Activated CD8-positive, alpha-beta memory T cell treated with anti-CD3 and anti-CD28 coated beads, Interleukin-2, amount 50 U/mL, for 24 hours (primary cell): ENCODE measurements at regions not wholly inside any gene's neighbourhood (a gene's known extent, or its start where the extent isn't known, plus 50 kb on each side); places are given as distances from the start of the nearest gene placed in this dataset.

Source experiments
- DNase-seq: peaks from one replicate; pipeline ENCODE4 v3.0.0-alpha.2; 2020; ENCODE audit errors: extremely low read depth

DNA sequence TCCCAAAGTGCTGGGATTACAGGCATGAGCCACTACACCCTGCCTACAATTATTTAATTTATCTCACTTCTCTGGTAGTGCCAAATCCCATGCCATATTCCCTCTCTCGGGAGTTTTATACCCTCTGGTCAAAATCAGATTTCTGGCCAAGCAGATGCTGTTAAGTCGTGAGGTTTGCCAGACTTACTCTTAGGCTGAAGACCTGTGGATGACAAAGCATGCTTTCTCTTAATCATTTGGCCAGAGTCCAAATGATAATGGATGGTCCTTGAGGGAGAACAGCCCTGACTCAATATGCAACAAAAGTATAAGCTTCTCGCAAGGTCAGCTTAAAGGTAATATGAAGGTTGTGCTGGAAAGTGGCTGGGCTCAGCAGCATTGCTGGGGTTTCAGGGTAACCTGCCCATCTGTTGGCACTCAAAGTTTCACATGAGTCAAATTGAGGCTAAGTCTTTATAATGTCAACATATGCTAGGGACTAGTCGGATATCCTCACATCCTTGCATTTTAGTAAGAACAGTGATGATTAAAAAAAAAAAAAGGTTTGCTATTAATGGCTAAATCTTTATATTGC is 280.1 kb downstream of the KIF4B start:
- no peak for DNase-seq

DNA sequence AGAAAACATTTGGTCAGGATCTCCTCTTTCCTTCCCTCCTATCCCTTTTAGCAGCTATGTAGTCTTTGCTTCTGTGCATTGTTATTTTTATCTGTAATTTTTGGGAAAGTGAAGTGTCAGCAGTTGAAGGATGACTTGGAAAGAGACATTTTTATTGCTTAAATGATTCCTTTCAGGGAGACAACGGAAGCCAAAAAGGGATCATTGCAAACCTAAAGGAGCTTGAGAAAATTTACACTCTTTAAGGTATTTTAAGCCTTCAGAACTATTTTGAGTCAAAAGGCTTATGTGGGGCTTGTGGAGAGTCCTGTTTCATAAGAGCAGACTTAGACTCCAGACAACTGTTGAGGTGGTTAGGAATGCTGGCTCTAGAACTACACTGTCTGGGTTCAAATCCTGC is 281.6 kb downstream of the KIF4B start:
- DNase-seq: no peak

DNA sequence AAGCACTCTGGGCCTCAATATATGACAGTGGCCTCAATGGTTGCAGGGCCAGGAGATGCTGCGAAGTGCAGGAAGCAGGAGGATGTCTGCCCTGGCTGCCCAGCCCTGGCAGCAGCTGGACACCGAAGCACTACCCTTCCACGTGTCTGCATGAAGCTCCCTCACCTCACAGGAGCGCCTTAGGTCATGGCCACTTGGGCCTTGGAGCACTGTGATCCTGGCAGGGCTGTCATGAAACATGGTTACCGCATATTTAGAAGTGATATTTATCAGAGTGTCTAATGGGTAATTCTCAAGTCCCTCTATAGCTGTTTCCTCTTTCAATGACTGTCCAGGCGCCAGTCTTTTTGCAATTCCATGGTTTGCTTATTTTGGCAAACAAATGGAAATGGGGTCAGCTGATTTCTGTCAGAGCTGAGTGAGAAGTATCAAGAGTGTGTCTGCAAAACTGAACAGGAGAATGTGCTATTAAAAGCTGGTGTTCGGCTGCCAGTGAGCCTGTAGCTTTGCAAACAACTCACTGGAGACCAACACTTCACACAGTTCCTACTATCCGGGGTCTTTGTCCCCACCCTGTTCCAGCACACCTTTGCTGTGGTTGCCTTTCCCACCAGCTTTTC is 285.9 kb downstream of the KIF4B start:
- DNase-seq: no peak

DNA sequence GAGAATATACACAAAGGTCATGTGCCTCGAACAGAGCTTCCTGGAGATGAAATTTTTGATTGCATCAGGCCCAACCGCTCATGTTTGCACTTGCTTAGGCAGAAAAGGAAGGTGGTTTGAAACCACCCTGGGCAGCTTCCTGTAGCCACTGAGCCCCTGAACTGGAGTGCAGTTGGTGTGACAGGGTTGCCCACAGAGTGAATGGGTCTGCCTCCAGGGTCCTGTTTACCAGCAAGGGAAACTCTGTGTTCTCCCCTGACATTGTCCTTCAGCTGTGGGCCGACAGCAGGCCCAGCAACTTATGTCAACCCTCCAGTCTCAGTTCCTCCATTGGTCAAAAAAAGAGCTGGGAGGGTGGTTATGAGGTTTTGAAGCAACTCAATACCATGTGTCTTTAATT is 289.6 kb downstream of the KIF4B start:
- DNase-seq: no peak

DNA sequence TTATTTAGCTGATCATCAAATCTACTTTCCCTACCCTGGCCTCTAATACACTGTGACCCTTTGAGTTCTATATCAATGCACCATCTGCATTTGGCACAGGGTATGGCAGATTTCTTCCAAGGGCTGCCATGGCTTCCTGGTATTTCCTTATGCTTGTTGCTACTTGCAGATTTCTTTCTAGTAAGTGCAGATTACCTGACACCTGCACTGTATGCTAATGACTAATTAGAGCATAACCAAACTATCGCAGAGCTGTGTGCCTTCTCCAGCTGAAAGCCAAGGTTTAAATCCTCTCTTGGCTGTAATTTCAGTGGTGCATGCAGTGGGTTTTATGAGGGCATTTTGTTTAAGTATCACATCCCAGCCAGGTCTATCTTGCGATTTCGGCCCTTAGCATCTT is 293.7 kb downstream of the KIF4B start:
- DNase-seq: no peak

DNA sequence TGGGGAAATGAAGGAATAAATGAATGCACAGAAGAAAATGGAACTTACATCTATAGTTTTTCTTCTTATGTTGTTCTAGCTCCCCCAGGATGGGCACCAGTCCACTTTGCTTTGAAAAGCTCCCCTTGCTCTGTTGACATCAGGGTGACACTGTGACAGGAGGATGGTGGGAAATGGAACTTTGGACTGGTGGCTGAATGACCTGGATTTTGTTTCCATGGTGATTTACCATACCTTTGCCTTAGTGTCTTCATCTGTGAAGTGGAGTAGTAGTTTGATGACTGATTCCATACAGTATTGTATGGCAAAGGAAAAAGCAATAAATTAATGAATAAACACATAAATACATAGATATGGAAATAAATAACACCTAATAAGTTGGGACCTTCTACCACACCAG is 294.7 kb downstream of the KIF4B start:
- DNase-seq: no peak

DNA sequence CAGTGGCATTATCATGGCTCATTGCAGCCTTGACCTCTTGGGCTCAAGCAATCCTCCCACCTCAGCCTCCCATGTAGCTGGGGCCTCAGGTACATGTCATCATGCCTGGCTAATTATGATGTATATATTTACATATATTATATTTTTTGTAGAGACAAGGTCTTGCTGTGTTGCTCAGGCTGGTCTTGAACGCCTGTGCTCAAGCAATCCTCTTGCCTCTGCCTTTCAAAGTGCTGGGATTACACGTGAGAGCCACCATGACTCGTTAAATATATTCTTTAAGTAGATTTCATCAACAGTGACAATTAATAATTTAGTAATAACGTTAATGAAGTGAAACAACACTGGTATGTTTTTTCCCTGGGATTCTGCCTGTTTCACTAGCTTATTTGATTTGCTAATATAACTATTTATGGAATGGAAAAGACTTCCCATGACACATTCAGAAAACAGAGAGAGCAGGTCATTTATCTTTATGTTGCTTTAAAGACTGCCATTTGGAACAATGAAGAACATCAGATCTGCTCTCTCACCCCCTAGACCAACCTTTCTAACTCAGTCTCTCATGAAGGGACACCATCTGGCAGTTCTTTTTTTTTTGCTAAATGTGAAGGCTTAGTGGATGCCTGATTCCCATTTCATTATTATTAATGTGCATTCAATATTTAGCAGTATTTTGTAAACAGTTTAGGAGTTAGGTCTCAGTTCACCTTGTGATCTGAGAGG is 295.6 kb downstream of the KIF4B start:
- DNase-seq: no peak

DNA sequence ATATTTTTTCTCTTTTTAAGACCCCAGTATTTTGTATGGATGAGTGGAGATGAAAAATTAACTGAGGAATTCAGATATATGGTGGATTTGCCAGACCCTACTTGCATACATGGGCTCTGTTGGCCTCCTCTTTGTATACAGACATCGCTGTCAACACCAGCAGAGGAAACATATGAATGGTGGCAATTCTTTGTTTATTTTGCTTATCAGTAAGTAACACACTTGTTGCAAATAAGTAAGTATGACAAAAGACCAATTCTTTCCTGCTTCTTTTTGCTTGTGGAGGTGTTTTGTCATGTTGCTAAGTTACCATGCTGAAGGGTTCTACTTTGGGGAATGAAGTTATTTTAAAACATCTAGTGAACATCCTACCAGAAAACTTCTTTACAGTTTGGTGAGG is 298.2 kb downstream of the KIF4B start:
- no peak for DNase-seq

DNA sequence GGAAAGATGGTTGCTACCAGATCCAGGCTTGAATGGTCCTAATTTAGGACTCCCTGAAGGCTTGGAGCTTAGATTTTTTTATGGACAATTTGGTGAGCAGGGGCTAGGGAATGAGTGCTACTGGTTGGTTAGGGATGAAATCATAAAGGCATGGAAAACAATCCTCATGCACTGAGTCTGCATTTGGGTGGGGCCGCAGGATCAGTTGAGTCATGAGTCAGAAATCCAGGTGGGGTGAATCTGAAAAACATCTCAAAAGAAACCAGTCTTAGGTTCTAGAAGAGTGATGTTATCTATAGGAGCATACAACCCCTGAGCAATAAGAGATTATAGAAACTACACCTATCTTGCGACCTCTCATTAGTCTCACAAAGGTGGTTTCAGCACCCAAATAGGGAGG is 300.0 kb downstream of the KIF4B start:
- DNase-seq: no peak

DNA sequence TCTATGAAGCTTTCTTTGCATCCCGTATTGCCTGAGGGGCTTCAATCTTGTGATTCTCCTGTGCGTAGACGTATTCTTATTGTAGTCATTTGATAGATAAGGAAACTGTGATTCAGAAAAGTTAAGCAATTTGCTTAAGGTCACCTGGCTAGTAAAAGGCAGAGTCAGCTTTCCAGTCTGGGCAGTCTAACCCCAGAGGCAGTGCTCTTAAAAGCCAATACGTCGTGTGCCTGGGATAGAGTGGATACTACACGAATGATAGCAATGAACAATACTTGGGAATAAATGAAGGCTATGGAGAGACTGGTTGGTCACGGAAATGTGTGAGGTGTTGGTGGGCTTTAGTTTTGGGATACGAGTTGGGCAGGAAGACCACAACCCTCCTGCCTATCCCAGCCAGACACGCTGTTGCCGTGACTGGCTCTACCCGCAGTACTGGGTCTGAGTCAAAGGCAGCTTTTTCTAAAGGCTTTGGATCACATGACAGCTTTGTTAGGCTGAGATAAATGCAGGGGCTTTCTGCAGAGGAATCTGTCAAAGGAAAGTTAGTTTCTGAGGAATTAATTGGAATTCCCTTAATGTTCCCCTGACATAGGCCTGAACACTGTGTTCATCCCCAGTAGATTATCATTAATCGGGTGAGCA is 302.6 kb downstream of the KIF4B start:
- no peak for DNase-seq

DNA sequence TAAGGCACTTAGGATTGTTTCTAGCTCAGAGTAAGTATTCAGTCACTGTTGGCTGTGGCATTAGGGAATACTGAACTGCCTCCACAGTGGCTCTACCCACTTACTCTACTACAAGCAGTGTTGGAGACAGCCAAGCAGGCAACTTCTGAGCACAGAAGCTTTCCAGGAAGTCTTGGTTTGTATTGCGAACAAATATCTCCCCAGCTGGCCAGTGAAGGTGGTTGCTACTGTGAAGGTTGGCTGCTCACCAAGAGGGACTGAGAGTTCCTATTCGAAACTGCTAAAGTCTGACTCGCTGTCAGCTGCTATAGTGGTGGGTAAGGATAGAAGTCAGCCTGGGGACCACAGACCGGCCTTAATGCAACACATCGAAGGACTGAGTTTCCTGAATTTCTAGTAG is 319.1 kb downstream of the KIF4B start:
- DNase-seq: no peak

DNA sequence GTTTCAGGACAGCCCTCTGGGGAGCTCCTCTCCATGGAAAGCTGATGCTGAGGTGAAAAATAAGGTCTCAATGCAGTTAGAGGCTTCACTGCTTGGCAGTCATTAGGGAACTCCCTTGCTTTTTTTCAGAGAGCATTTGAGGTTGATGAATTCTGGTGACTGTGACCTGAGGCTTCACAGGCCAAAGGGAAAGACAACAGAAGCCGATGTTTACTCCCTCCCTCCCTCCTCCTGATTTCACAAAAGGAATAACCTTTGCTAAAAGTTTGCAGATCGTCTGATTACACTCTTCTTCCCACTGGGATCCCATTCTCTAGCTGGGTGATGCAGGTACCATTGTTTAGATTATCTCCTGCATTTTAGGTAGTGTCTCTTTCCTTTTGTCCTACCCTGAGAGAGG is 329.4 kb downstream of the KIF4B start:
- no peak for DNase-seq

DNA sequence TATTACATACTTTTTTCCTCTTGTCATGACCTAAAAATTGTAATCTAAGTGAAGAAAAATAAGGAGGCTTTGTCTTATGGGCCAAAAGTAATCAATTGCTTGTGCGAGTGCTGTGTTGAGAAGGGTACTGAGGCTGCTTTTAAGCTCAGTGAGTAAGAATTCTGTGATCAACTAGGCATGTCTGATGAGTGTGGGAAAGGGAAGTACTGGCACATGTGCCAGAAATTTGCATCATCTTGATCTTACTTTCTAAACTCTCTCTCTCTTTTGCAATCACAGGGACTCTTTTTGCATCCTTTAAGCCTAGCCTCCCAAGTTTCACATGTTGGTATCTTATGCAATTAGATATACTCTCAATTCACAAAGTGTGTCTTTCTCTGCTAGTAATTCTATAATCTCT is 329.9 kb downstream of the KIF4B start:
- DNase-seq: no peak

DNA sequence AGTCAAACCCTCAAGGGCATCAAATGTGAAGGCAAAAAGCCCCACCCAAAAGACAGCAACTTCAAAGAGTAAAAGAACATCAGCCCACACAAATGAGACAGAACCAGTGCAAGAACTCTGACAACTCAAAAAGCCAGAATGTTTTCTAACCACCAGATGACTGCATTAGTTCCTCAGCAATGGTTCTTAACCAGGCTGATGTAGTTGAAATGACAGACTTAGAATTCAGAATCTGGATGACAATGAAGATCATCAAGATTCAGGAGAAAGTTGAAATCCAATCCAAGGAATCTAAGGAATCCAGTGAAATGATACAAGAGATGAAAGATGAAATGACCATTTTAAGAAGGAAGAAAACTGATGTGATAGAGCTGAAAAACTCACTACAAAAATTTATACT is 339.7 kb downstream of the KIF4B start:
- DNase-seq: no peak

DNA sequence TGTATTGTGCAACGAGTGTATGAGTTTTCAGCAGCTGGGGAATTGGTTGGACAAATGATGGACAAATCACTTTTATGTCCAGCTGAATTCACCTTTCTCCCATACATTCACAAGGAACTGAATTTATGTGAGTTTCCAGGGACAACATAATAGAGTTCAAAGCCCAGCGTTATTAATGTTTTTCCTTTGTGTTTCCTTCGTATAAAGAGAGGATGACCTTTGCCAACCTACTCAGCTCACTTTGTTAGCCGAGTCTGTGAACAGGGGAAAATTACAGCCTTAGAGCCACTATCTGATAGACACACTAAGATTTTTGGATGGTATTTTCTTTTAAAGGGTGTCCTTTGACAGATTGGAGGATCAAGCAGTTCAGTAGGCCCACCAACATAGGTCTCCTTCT is 352.5 kb downstream of the KIF4B start:
- DNase-seq: no peak

DNA sequence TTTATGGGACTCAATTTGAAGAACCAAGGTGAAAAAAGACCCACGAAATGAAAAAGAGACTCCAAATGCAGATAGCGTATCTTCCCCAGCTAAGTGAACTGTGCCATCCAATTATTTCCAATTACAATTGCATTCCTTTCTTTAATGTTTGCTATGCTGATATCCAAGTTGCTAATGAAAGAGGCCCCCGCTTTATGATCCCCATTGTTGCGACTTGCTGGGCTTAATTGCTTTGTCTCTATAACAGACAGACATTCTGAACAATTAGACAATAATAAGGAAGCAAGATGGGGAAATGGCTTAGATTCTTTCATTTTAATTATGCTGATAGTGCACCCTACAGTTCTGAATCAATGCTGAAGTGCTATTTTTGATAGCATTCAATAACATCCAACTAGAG is 354.3 kb downstream of the KIF4B start:
- DNase-seq: no peak

DNA sequence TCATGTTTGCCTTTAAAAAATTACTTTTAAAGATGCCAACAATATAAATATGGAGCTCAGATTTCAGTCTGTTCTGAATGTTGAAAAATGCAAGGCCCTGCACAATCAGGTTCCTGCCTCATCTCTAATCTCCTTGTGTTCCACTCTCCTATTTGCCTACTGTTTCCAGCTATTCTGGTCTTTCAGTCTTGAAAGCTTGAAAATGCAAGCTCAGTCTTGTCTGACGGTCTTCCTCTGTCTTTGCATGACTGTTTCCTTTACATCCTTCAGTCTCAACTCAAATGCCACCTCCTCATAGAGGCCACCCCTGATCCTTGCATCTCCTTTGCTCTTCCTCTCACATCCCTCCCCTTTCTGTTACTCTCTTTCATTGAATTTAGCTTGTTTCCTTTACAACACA is 354.9 kb downstream of the KIF4B start:
- no peak for DNase-seq

DNA sequence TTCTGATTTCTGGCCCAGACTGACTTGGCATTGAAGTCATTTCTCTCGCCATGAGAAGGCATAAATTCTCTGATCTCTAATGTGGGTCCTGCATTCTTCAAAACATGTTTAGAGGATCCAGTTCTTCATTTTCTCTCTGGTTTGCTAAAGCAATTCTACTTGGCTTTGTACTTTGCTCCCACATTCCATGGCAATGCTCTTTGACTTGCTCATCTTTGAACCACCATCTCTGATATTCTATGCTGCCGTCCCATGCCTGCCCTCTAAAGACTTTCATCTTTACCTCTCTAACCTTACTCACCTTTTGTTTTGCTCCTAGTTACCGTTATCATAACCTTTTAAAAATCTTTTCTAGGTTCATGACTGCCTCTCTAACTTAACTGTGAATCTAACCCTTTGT is 366.9 kb downstream of the KIF4B start:
- no peak for DNase-seq

DNA sequence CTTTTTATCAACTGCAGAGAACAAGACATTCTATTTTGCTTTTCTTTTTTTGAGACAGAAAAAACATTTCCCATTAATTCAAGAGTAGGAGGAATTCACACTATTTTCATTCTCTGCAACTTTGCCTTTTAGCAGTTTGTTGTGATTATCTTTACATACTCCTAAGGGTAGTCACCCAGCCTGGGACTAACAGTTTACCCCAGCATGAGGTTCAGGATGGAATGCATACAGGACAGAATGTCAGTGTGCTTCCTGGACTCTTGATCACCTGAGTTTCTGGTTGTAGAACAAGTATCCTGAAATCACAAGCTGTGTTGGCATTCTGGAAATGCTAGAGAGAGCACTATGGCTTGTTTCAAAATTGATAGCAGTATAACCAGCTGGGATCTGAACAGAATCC is 368.1 kb downstream of the KIF4B start:
- no peak for DNase-seq

DNA sequence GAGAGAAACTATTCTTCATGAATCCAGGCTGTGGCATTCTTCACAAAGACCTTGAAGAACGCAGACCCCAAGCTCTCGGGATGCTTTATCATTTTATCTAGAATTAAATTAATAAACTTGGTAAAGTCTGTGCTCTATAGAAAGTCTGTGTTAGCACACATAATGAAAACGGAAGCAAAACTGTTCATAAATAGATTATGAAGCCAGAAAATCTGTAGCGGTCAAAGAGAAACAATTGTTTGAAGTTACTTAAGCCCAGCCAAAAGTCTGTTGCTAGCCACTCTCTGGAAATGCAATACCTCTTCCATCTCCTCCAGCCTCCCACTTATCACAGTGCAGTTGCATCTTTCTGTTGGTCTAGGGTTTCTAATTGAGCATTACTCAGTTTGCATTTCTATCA is 375.9 kb downstream of the KIF4B start:
- DNase-seq: no peak

DNA sequence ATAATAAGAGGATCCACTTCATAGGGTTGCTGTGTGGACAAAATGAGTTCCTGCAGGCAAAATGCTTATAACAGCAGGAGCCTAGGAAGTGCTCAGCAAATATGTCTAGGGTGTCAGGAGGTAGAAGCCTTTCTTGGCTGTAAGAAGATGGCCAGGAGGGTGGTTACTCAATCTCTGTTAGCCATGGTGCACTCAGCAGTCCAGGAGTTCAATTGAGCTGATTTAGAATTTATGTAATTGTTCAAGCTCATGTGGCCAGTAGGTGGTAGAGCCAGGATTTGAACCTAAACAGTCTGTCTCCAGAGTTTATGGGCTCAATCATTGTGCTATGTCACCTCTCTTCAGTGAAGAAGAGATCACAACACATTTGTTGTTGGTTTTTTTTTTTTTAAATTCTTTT is 381.2 kb downstream of the KIF4B start:
- no peak for DNase-seq

DNA sequence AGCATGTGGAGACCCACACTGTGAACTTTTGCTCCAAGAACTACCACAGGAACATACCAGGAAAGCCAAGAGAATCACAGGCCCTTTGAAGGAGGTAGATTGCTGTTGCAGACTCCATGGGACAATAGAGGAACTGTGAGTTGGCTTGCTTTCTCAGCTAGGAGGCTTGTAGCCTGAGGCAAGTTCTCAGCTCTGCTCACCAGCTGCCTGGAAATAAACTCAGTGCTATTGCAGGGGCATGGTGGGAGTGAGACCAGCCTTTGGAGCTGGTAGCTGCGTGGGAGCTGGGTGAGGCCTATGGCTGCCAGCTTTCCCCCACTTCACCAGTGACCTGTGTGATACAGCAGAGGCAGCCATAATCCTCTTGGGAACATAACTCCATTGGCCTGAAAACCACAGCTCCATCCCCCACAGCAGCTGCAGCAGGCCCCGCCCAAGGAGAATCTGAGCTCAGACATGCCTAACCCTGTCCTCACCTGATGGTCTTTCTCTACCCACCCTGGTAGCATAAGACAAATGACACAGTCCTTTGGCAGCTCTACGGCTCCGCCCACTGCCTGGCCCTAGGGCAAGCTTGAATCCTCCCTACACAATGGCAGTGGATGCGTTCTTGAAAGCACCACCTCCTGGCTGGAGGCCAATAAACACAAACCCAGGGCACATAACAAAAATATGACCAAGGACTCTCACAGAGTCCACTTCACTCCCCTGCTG is 389.5 kb downstream of the KIF4B start:
- no peak for DNase-seq

DNA sequence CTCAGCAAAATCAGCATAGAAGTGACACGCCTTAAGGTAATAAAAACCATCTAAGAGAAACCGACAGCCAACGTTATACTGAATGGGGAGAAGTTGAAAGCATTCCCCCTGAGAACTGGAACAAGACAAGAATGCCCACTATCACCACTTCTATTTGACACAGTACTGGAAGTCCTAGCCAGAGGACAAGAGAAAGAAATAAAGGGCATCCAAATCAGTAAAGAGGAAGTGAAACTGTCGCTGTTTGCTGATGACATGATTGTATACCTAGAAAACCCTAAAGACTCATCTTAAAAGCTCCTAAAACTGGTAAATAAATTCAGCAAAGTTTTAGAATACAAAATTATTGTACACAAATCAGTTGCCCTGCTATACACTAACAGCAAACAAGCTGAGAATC is 393.3 kb downstream of the KIF4B start:
- DNase-seq: no peak
